Mucosa of descending colon (tissue), 3 donors: ENCODE measurements at regions not wholly inside any gene's neighbourhood (a gene's known extent, or its start where the extent isn't known, plus 50 kb on each side); places are given as distances from the start of the nearest gene placed in this dataset.
"Not testable (repeated sequence)": the region's sequence is repeated elsewhere in the genome, so short reads cannot be mapped to it uniquely, and the experiment has no call there.

ENCODE experiments used
- ATAC-seq: fragments of 200-7000 bp; cut with Tn5 transposase; one replicate; pipeline ENCODE4 v1.9.1; 2020; ENCODE audit warnings: mild to moderate bottlenecking, moderate library complexity
- DNase-seq, 3 donors: peaks; one replicate each; pipeline ENCODE4 v3.0.0-alpha.2; 2020
- H3K36me3 ChIP-seq: fragments of 200-600 bp; one replicate; pipeline ENCODE4 v1.8.0; 2021; ENCODE audit warnings: low read depth, mild to moderate bottlenecking
- H3K4me1 ChIP-seq: fragments of 200-600 bp; one replicate; pipeline ENCODE4 v1.8.0; 2021; ENCODE audit warnings: low read depth, mild to moderate bottlenecking
- H3K4me3 ChIP-seq: fragments of 200-600 bp; one replicate; pipeline ENCODE4 v1.8.0; 2021; ENCODE audit warnings: mild to moderate bottlenecking
- H3K9me3 ChIP-seq: fragments of 200-600 bp; one replicate; pipeline ENCODE4 v1.8.0; 2021; ENCODE audit warnings: mild to moderate bottlenecking
- intact Hi-C, 2 donors: fragments of 100-400 bp; cut with DNase I in 1 of 2; cut with micrococcal nuclease in 1 of 2; formaldehyde crosslinking; loops; one replicate each; pipeline versions ENCODE4 v1.11.0 to v1.11.1; 2022; cut with DNase I, micrococcal nuclease
- TF ChIP-seq, protein P1 (sequence below): fragments of 200-600 bp; IDR thresholded peaks from one replicate; pipeline ENCODE4 v1.8.0; 2022; ENCODE audit warnings: antibody characterized with exemption, mild to moderate bottlenecking
- donor health status: DM: no; HTN: no; CAD: no; lungs with moderate emphysema.
- donor health status: DM: no; HTN: no; CAD: no.
- donor health status: DM: no; HTN: yes; CAD: no.

DNA sequence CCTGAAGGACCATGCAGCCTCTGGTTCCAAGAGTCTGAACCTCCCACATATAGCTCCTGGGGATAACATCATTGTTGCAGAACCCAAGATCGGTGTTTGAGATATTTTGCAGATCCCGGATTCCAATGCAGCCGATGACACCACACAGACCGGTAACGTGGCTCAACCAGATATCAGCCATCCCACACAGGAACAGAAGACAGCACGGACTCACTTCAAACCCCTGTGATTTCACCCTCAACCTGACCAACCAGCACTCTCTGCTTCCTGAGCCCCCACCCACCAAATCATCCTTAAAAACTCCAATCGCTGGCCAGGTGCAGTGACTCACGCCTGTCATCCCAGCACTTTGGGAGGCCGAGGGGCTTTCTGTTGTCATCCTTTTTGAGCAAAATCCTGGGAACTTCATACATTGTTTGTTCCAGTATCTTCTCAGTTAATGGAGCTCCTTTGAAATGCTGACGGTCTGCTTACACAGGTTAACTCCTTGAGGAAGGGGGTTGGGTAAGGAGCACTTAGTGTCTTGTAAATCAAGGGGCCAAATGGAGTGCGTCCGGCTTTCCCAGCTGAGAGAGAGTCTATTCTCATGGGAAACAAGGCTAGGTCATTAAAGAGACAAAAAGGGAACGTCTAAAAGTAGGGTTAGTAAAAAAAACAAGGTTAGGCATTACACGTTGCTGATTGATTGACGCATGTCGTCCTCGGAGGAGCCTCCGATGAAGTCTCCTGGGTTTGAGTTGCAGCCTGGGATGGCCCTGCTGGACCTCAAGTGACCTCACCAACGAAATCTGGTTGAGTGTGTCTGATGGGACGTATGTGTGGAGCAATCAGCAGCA is 230.4 kb downstream of the CRLF2 start:
- H3K36me3 ChIP-seq = no peaks in the 10 kb centered on the region
- DNase-seq (no peak), ATAC-seq (no peak)

DNA sequence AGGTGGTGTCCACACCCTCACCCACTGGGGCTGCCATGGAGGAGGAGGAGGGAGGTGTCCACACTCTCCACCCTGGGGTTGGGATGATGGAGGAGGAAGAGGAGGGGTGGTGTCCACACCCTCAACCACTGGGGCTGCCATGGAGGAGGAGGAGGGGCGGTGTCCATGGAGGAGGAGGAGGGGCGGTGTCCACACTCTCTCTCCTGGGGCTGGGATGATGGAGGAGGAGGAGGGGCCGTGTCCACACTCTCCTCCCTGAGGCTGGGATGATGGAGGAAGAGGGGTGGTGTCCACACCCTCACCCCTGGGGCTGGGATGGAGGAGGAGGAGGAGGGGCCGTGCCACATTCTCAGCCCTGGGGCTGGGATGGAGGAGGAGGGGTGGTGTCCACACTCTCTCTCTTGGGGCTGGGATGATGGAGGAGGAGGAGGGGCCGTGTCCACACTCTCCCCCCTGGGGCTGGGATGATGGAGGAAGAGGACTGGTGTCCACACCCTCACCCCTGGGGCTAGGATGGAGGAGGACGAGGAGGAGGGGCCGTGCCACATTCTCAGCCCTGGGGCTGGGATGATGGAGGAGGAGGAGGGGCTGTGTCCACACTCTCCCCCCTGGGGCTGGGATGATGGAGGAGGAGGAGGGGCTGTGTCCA is 231.7 kb downstream of the CRLF2 start:
- Histone ChIP-seq H3K4me1 (no peaks in the 10 kb centered on the region), H3K36me3 (no peaks in the 10 kb centered on the region), H3K4me3 (no peak overlapping the region), H3K9me3 (peaks cover 25% of the 10 kb centered on the region)
- intact Hi-C loops = no loop called here
- TF ChIP-seq, protein P1, sequence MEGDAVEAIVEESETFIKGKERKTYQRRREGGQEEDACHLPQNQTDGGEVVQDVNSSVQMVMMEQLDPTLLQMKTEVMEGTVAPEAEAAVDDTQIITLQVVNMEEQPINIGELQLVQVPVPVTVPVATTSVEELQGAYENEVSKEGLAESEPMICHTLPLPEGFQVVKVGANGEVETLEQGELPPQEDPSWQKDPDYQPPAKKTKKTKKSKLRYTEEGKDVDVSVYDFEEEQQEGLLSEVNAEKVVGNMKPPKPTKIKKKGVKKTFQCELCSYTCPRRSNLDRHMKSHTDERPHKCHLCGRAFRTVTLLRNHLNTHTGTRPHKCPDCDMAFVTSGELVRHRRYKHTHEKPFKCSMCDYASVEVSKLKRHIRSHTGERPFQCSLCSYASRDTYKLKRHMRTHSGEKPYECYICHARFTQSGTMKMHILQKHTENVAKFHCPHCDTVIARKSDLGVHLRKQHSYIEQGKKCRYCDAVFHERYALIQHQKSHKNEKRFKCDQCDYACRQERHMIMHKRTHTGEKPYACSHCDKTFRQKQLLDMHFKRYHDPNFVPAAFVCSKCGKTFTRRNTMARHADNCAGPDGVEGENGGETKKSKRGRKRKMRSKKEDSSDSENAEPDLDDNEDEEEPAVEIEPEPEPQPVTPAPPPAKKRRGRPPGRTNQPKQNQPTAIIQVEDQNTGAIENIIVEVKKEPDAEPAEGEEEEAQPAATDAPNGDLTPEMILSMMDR = no peak
- DNase-seq (no peak), ATAC-seq (no peak)

More for the DNA sequence above, 230.4 kb downstream of the CRLF2 start:
- TF ChIP-seq, protein P1 = no peak
- Histone ChIP-seq H3K9me3 (peaks cover 19% of the 10 kb centered on the region), H3K4me1 (no peaks in the 10 kb centered on the region), H3K4me3 (no peak overlapping the region)
- intact Hi-C loops = no loop called here

DNA sequence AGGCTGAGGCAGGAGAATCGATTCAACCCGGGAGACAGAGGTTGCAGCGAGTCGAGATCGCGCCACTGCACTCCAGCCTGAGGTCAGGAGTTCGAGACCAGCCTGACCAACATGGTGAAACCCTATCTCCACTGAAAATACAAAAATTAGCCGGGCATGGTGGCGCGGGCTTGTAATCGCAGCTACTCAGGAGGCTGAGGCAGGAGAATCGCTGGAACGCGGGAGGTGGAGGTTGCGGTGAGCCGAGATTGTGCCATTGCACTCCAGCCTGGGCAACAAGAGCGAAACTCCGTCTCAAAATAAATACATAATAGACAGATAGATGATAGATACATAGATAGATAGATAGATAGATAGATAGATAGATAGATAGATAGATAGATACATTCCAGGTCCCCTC is 233.3 kb downstream of the CRLF2 start:
- intact Hi-C loops = not testable (repeated sequence)

DNA sequence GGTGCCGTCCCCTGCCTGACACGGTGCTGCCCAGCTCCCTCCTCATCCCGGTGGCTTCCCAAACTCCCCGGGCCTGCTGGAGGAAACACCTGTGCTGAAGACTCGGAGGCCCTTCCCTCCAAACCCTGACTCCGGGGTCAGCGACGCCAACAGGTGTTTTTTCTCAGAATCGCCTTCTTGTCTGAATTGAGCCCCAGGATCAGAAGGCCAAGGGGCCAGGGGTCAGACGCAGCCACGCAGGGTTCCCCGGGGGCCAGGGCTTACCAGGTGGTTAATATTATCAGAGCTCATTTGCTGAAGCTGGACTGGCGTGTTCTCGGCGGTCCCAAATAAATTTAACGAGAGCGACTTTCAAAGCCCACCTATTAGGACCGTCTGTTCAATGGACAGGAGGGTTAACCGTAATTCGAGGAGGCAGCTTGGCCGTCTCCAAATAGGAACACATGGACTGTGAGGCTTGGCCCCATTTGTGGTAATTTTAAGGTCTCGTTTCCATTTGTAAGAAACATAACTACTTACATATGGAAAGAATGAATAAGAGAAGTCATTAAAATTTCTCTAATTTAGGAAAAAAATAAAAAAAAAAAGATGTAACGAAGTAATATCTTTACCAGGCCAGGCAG is 239.3 kb downstream of the CRLF2 start:
- ATAC-seq (no peak), DNase-seq (no peak)
- H3K36me3 ChIP-seq = no peaks in the 10 kb centered on the region
- TF ChIP-seq, protein P1 = no peak
- H3K4me3 ChIP-seq = no peak overlapping the region
- peaks cover 6% of the 10 kb centered on the region for H3K9me3 ChIP-seq
- H3K4me1 ChIP-seq = no peaks in the 10 kb centered on the region
- intact Hi-C loops = no loop called here

More for the DNA sequence above, 233.3 kb downstream of the CRLF2 start:
- not testable (repeated sequence) for H3K36me3 ChIP-seq, H3K4me3 ChIP-seq, ATAC-seq, DNase-seq, H3K4me1 ChIP-seq
- peaks cover 16% of the 10 kb centered on the region for H3K9me3 ChIP-seq

DNA sequence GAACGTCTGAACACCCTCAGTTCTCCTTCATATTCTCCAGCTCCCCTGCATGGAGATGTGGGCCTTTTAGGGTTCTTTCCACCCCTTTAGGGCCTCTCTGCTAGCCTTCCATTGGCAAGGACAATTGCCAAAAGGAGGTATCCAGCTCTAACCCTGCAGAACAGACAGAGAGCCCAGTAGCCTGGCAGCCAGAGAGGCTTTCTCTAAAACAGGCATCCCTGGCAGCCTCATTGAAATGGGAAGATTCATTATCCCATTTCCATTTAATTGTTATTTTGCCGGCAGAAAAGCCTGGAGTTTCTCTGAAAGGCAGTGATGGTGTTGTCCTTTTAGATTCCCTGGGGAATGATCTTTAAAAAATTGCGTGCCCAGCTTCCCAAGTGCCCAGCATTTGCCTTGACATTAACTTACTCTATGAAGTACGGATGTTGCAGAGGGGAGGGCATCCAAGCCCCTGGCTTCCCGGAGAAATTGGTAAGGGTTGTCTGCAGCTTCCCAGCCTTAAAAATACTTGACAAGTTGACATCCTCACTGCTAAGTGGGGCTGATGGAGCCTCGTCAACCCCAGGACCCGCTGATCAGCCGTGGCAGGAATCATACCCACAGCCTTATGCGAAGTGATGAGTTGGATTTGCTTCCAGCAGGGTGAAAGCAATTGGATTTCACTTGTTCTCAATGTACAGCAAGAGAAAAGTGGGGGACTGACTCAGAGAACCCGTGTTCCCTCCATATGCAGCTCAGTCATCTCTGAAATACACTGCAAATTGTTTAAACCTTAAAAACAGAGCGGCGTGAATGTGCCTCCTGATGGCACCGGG is 244.1 kb downstream of the CRLF2 start:
- DNase-seq = no peak
- TF ChIP-seq, protein P1 = no peak
- ATAC-seq = no peak
- Histone ChIP-seq H3K4me1 (no peaks in the 10 kb centered on the region), H3K36me3 (no peaks in the 10 kb centered on the region), H3K9me3 (peaks cover 2% of the 10 kb centered on the region), H3K4me3 (no peak overlapping the region)
- intact Hi-C loops = no loop called here
